PC-3 (cell line): ENCODE measurements at regions not wholly inside any gene's neighbourhood (a gene's known extent, or its start where the extent isn't known, plus 50 kb on each side); places are given as distances from the start of the nearest gene placed in this dataset.
"Not testable (repeated sequence)": the region's sequence is repeated elsewhere in the genome, so short reads cannot be mapped to it uniquely, and the experiment has no call there.

Experiments used
- ATAC-seq: fragments of 200-7000 bp; cut with Tn5 transposase; 2 replicates; pipeline ENCODE4 v1.9.1; 2020; ENCODE audit warnings: mild to moderate bottlenecking, moderate library complexity
- BruUV-seq: library from RNA; stranded (reverse); fragments of 400-500 nt; replicated peaks from 2 replicates; lab custom pipeline; 2021; lab: Mats Ljungman, UMichigan
- CTCF ChIA-PET: fragments of 300-600 bp; sonication (Branson Sonifier 250); formaldehyde crosslinking; loops from one replicate; lab custom pipeline; 2022; ENCODE audit warnings: antibody characterized with exemption; lab: Charles Lee
- POLR2A ChIA-PET: fragments of 300-600 bp; sonication (Branson Sonifier 250); formaldehyde crosslinking; loops from one replicate; lab custom pipeline; 2022; ENCODE audit warnings: antibody characterized with exemption; ENCODE audit not compliant: unreplicated experiment; lab: Charles Lee
- DNase-seq: peaks from one replicate; pipeline ENCODE4 v3.0.0-alpha.2; 2015
- H2AFZ ChIP-seq: fragments of 300-600 bp; sonication (generic); 2 replicates; pipeline ENCODE4 v1.6.0; 2016; ENCODE audit warnings: antibody characterized with exemption, low read length
- H3F3A ChIP-seq: fragments of 300-600 bp; sonication (generic); one replicate; pipeline ENCODE4 v1.6.0; 2017; ENCODE audit warnings: antibody characterized with exemption, low read length, control low read depth, mild to moderate bottlenecking; ENCODE audit not compliant: unreplicated experiment
- H3K27ac ChIP-seq: fragments of 300-600 bp; sonication (generic); 2 replicates; pipeline ENCODE4 v1.5.1; 2016; ENCODE audit warnings: mild to moderate bottlenecking, low read length
- H3K27me3 ChIP-seq: fragments of 300-600 bp; sonication (generic); 2 replicates; pipeline ENCODE4 v1.6.1; 2016; ENCODE audit warnings: low read length, mixed read lengths
- H3K36me3 ChIP-seq: fragments of 300-600 bp; sonication (generic); 2 replicates; pipeline ENCODE4 v1.6.1; 2016; ENCODE audit warnings: low read depth, mixed run types, low read length, mixed read lengths
- H3K4me1 ChIP-seq: fragments of 300-600 bp; sonication (generic); 2 replicates; pipeline ENCODE4 v1.5.1; 2016; ENCODE audit warnings: low read length; ENCODE audit not compliant: insufficient read depth
- H3K4me2 ChIP-seq: fragments of 300-600 bp; sonication (generic); 2 replicates; pipeline ENCODE4 v1.6.0; 2016; ENCODE audit warnings: low read length
- H3K4me3 ChIP-seq: fragments of 300-600 bp; sonication (generic); 2 replicates; pipeline ENCODE4 v1.5.1; 2016; ENCODE audit warnings: mild to moderate bottlenecking, low read length, mixed read lengths
- H3K79me2 ChIP-seq: fragments of 300-600 bp; sonication (generic); 2 replicates; pipeline ENCODE4 v1.6.1; 2017; ENCODE audit warnings: low read length, mixed read lengths
- H3K9ac ChIP-seq: fragments of 300-600 bp; sonication (generic); 2 replicates; pipeline ENCODE4 v1.6.0; 2016; ENCODE audit warnings: mild to moderate bottlenecking, low read length
- H3K9me2 ChIP-seq: fragments of 300-600 bp; sonication (generic); replicated peaks from 2 replicates; pipeline ENCODE4 v1.6.1; 2016; ENCODE audit warnings: mixed run types, low read length, mixed read lengths
- H3K9me3 ChIP-seq: fragments of 300-600 bp; sonication (generic); 2 replicates; pipeline ENCODE4 v1.6.1; 2016; ENCODE audit warnings: low read length, mixed read lengths
- H4K20me1 ChIP-seq: fragments of 300-600 bp; sonication (generic); 2 replicates; pipeline ENCODE4 v1.6.1; 2016; ENCODE audit warnings: low read length, mixed read lengths
- EZH2 ChIP-seq: fragments of 300-600 bp; sonication (generic); IDR thresholded peaks from one replicate; pipeline ENCODE4 v1.6.1; 2017; ENCODE audit warnings: antibody characterized with exemption, mild to moderate bottlenecking, low read length; ENCODE audit not compliant: unreplicated experiment
- EZH2phosphoT487 ChIP-seq: fragments of 300-600 bp; sonication (generic); IDR thresholded peaks from 2 replicates; pipeline ENCODE4 v1.6.1; 2018; ENCODE audit warnings: mild to moderate bottlenecking, antibody characterized with exemption, low read length, borderline replicate concordance
- intact Hi-C: fragments of 100-400 bp; cut with micrococcal nuclease; formaldehyde crosslinking; loops from 2 replicates; pipeline ENCODE4 v1.9.0; 2023
- TF ChIP-seq, protein P1 (sequence below): fragments of 300-600 bp; sonication (generic); conservative IDR thresholded peaks from 2 replicates; pipeline ENCODE4 v1.5.1; 2017; ENCODE audit warnings: antibody characterized with exemption, low read depth, mild to moderate bottlenecking, low read length

DNA sequence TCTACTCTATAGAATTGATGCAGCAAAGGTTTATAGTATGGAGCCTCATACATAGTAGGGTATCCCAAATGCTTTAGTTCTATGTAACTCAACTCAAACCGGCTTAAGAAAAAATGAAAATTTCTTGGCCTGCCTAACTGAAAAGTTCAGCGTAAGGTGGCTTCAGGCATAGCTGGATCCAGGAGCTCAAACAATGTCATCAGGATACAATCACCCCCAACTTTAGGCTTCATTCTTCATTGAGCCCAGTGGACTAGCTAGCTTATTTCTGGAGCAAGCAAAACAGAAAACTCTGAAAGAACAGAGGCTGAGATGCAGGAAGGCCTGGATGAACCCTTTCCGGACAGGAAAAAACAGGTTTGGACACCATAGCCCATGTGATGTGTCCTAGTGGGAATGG is 147.5 kb upstream of the HS3ST4 start:
- POLR2A ChIA-PET = no interaction called here
- H3K9ac ChIP-seq = no peak overlapping the region
- no peaks in the 10 kb centered on the region for H3K9me3 ChIP-seq
- H3K4me3 ChIP-seq = no peak overlapping the region
- H2AFZ ChIP-seq = no peak overlapping the region
- no peaks in the 10 kb centered on the region for H3K27me3 ChIP-seq
- H3K36me3 ChIP-seq = no peaks in the 10 kb centered on the region
- no peaks in the 10 kb centered on the region for H3F3A ChIP-seq
- CTCF ChIA-PET = no interaction called here
- DNase-seq (no peak), ATAC-seq (no peak)
- BruUV-seq = no TSS peak
- H3K4me1 ChIP-seq = no peaks in the 10 kb centered on the region
- no peak overlapping the region for H3K27ac ChIP-seq
- TF ChIP-seq, protein P1, sequence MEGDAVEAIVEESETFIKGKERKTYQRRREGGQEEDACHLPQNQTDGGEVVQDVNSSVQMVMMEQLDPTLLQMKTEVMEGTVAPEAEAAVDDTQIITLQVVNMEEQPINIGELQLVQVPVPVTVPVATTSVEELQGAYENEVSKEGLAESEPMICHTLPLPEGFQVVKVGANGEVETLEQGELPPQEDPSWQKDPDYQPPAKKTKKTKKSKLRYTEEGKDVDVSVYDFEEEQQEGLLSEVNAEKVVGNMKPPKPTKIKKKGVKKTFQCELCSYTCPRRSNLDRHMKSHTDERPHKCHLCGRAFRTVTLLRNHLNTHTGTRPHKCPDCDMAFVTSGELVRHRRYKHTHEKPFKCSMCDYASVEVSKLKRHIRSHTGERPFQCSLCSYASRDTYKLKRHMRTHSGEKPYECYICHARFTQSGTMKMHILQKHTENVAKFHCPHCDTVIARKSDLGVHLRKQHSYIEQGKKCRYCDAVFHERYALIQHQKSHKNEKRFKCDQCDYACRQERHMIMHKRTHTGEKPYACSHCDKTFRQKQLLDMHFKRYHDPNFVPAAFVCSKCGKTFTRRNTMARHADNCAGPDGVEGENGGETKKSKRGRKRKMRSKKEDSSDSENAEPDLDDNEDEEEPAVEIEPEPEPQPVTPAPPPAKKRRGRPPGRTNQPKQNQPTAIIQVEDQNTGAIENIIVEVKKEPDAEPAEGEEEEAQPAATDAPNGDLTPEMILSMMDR = no peak
- TF ChIP-seq EZH2phosphoT487 = no peak
- TF ChIP-seq EZH2 = no peak
- H4K20me1 ChIP-seq = no peaks in the 10 kb centered on the region
- intact Hi-C loops = no loop called here
- H3K4me2 ChIP-seq = no peak overlapping the region
- H3K9me2 ChIP-seq = no peaks in the 10 kb centered on the region
- H3K79me2 ChIP-seq = no peaks in the 10 kb centered on the region

GRCh38 chr16:25542306-25542705 is 149.5 kb upstream of the HS3ST4 start:
- Histone ChIP-seq H3K9me3 (no peaks in the 10 kb centered on the region), H3K4me3 (no peak overlapping the region), H3K4me2 (no peak overlapping the region), H3K9me2 (no peaks in the 10 kb centered on the region), H3K4me1 (no peaks in the 10 kb centered on the region), H3K36me3 (no peaks in the 10 kb centered on the region), H3K79me2 (no peaks in the 10 kb centered on the region), H3K9ac (no peak overlapping the region), H3F3A (no peaks in the 10 kb centered on the region), H4K20me1 (no peaks in the 10 kb centered on the region), H2AFZ (no peak overlapping the region), H3K27ac (no peak overlapping the region), H3K27me3 (no peaks in the 10 kb centered on the region)
- intact Hi-C loops = no loop called here
- TF ChIP-seq EZH2 (no peak), EZH2phosphoT487 (no peak)
- TF ChIP-seq, protein P1 = no peak
- ChIA-PET CTCF (no interaction called here), POLR2A (interaction anchor here (0.5 kb wide), 1 partner anchor 11 kb away, joined by 14 read pairs; no protein-coding TSS in a partner anchor)
- DNase-seq (no peak), ATAC-seq (no peak)
- no TSS peak for BruUV-seq

GRCh38 chr16:25539767-25540166 is 152.0 kb upstream of the HS3ST4 start:
- DNase-seq, H3K36me3 ChIP-seq, intact Hi-C loops, H3K4me1 ChIP-seq, H3K79me2 ChIP-seq, CTCF ChIA-PET, H3K27ac ChIP-seq, ATAC-seq, BruUV-seq, H3K9ac ChIP-seq, H4K20me1 ChIP-seq, H3K9me2 ChIP-seq, H3K4me3 ChIP-seq, H3K27me3 ChIP-seq, H3K9me3 ChIP-seq, H3F3A ChIP-seq, POLR2A ChIA-PET, H2AFZ ChIP-seq, H3K4me2 ChIP-seq: not testable (repeated sequence)
